ENCODE measurements at regions not wholly inside any gene's neighbourhood (a gene's known extent, or its start where the extent isn't known, plus 50 kb on each side); places are given as distances from the start of the nearest gene placed in this dataset.

- Histone ChIP-seq H3K4me2 (ENCODE audit: low read length) (no peak overlapping the region), H3K4me3 (ENCODE audit: low read length) (no peak overlapping the region), H3K9me3 (ENCODE audit: insufficient read depth, low read length) (no peaks in the 10 kb centered on the region), H3K36me3 (replicated peaks; ENCODE audit: low read depth, low read length) (no peaks in the 10 kb centered on the region), H3K79me2 (ENCODE audit: low read length) (no peaks in the 10 kb centered on the region), H3K27me3 (ENCODE audit: low read depth, low read length) (no peaks in the 10 kb centered on the region), H3K27ac (ENCODE audit: low read length) (no peak overlapping the region), H3K9ac (ENCODE audit: low read length) (no peak overlapping the region), H3K4me1 (ENCODE audit: low read length) (no peaks in the 10 kb centered on the region), H2AFZ (ENCODE audit: low read depth, low read length) (no peak overlapping the region), H4K20me1 (ENCODE audit: insufficient read depth, low read length) (no peaks in the 10 kb centered on the region)
- no peak for TF ChIP-seq CTCF (IDR thresholded peaks at IDR 0.05; ENCODE audit: low read depth, low read length)
- TF ChIP-seq EZH2phosphoT487 (IDR thresholded peaks at IDR 0.05; ENCODE audit: low read depth), result no peak
Measured at GRCh38 chr10:106520698-106521097, 643.8 kb downstream of the SORCS1 start.

- TF ChIP-seq EZH2phosphoT487 (IDR thresholded peaks at IDR 0.05; ENCODE audit: low read depth) (no peak), CTCF (IDR thresholded peaks at IDR 0.05; ENCODE audit: low read depth, low read length) (no peak)
- Histone ChIP-seq H3K4me2 (ENCODE audit: low read length) (no peak overlapping the region), H3K9me3 (ENCODE audit: insufficient read depth, low read length) (no peaks in the 10 kb centered on the region), H3K4me3 (ENCODE audit: low read length) (no peak overlapping the region), H2AFZ (ENCODE audit: low read depth, low read length) (no peak overlapping the region), H3K9ac (ENCODE audit: low read length) (no peak overlapping the region), H3K4me1 (ENCODE audit: low read length) (no peaks in the 10 kb centered on the region), H3K79me2 (ENCODE audit: low read length) (no peaks in the 10 kb centered on the region), H4K20me1 (ENCODE audit: insufficient read depth, low read length) (no peaks in the 10 kb centered on the region), H3K27me3 (ENCODE audit: low read depth, low read length) (no peaks in the 10 kb centered on the region), H3K27ac (ENCODE audit: low read length) (no peak overlapping the region), H3K36me3 (replicated peaks; ENCODE audit: low read depth, low read length) (no peaks in the 10 kb centered on the region)
Measured at GRCh38 chr10:106519376-106520030, 645.0 kb downstream of the SORCS1 start.

GRCh38 chr10:106515206-106515790, 649.2 kb downstream of the SORCS1 start:
- Histone ChIP-seq H3K9me3 (ENCODE audit: insufficient read depth, low read length) (no peaks in the 10 kb centered on the region), H3K79me2 (ENCODE audit: low read length) (no peaks in the 10 kb centered on the region), H3K4me1 (ENCODE audit: low read length) (no peaks in the 10 kb centered on the region), H3K27ac (ENCODE audit: low read length) (no peak overlapping the region), H3K4me3 (ENCODE audit: low read length) (no peak overlapping the region), H2AFZ (ENCODE audit: low read depth, low read length) (no peak overlapping the region), H4K20me1 (ENCODE audit: insufficient read depth, low read length) (no peaks in the 10 kb centered on the region), H3K27me3 (ENCODE audit: low read depth, low read length) (no peaks in the 10 kb centered on the region), H3K9ac (ENCODE audit: low read length) (no peak overlapping the region), H3K4me2 (ENCODE audit: low read length) (no peak overlapping the region), H3K36me3 (replicated peaks; ENCODE audit: low read depth, low read length) (no peaks in the 10 kb centered on the region)
- TF ChIP-seq CTCF (IDR thresholded peaks at IDR 0.05; ENCODE audit: low read depth, low read length), result no peak
- TF ChIP-seq EZH2phosphoT487 (IDR thresholded peaks at IDR 0.05; ENCODE audit: low read depth), result no peak

GRCh38 chr10:106513352-106513771, 651.1 kb downstream of the SORCS1 start:
- TF ChIP-seq CTCF (IDR thresholded peaks at IDR 0.05; ENCODE audit: low read depth, low read length), result no peak
- TF ChIP-seq EZH2phosphoT487 (IDR thresholded peaks at IDR 0.05; ENCODE audit: low read depth), result no peak
- Histone ChIP-seq H4K20me1 (ENCODE audit: insufficient read depth, low read length) (no peaks in the 10 kb centered on the region), H3K4me1 (ENCODE audit: low read length) (no peaks in the 10 kb centered on the region), H3K9ac (ENCODE audit: low read length) (no peak overlapping the region), H3K4me3 (ENCODE audit: low read length) (no peak overlapping the region), H3K36me3 (replicated peaks; ENCODE audit: low read depth, low read length) (no peaks in the 10 kb centered on the region), H3K27me3 (ENCODE audit: low read depth, low read length) (no peaks in the 10 kb centered on the region), H3K9me3 (ENCODE audit: insufficient read depth, low read length) (no peaks in the 10 kb centered on the region), H3K79me2 (ENCODE audit: low read length) (no peaks in the 10 kb centered on the region), H2AFZ (ENCODE audit: low read depth, low read length) (no peak overlapping the region), H3K4me2 (ENCODE audit: low read length) (no peak overlapping the region), H3K27ac (ENCODE audit: low read length) (no peak overlapping the region)

Measured in OCI-LY3 (cell line).